GM12865 (cell line): ENCODE measurements at regions not wholly inside any gene's neighbourhood (a gene's known extent, or its start where the extent isn't known, plus 50 kb on each side); places are given as distances from the start of the nearest gene placed in this dataset.

ENCODE experiments used
- DNase-seq: peaks from one replicate; pipeline ENCODE4 v3.0.0; 2010; ENCODE audit warnings: low read depth
- H3K4me3 ChIP-seq: 2 replicates; pipeline ENCODE4 v1.5.1; 2011; ENCODE audit warnings: mild to moderate bottlenecking, low read depth, low read length, control low read depth
- TF ChIP-seq, protein P1 (sequence below): IDR thresholded peaks from 2 replicates; pipeline ENCODE4 v1.5.1; 2011; ENCODE audit warnings: low read length, control low read depth, low read depth, inconsistent platforms; ENCODE audit not compliant: insufficient read depth; ENCODE audit errors: missing control alignments

DNA sequence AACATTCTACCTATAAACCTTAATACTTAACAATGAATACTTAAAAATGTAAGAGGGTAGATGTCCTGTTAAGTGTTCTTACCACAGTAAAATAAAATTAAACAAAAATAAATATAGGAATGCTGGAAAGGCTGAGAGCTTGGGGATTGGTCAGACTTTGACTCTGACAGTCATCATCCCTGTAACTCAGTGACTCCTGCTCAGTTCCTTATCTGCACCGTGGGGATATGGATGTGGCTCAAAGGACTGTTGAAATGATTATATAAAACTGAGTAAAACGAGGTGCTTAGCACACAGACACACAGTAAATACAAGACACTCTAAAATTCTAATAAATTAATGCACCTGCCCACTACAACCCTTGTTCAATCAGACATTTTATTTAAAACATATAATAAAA, 338.6 kb downstream of the TMEM114 start:
- no peak for DNase-seq
- H3K4me3 ChIP-seq: no peak overlapping the region
- TF ChIP-seq, protein P1, sequence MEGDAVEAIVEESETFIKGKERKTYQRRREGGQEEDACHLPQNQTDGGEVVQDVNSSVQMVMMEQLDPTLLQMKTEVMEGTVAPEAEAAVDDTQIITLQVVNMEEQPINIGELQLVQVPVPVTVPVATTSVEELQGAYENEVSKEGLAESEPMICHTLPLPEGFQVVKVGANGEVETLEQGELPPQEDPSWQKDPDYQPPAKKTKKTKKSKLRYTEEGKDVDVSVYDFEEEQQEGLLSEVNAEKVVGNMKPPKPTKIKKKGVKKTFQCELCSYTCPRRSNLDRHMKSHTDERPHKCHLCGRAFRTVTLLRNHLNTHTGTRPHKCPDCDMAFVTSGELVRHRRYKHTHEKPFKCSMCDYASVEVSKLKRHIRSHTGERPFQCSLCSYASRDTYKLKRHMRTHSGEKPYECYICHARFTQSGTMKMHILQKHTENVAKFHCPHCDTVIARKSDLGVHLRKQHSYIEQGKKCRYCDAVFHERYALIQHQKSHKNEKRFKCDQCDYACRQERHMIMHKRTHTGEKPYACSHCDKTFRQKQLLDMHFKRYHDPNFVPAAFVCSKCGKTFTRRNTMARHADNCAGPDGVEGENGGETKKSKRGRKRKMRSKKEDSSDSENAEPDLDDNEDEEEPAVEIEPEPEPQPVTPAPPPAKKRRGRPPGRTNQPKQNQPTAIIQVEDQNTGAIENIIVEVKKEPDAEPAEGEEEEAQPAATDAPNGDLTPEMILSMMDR: no peak

- peak; percentile 1 for DNase-seq
- H3K4me3 ChIP-seq: no peak overlapping the region
- TF ChIP-seq, protein P1: no peak
Observed at GRCh38 chr16:8251298-8251697, 339.0 kb downstream of the TMEM114 start.

DNA sequence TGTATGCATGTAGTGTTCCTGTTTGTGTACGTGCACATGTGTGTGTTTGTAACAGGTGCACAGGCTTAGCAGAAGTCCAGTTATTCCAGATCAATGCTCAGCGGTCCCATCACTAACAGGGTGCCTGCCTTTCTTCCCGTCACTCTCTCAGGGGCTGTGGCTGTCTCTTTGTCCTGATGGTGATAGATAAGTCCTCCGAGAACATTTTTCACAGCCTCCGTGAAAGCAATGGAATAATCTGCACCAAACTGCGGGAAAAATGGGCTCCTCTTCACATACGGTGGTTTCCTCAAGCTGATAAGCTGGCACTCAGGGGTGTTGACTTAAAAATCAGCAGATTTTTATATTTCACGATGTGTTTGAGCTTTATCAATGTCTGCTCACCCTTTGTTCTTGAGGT, 342.3 kb downstream of the TMEM114 start:
- TF ChIP-seq, protein P1: no peak
- no peak overlapping the region for H3K4me3 ChIP-seq
- DNase-seq: no peak

DNA sequence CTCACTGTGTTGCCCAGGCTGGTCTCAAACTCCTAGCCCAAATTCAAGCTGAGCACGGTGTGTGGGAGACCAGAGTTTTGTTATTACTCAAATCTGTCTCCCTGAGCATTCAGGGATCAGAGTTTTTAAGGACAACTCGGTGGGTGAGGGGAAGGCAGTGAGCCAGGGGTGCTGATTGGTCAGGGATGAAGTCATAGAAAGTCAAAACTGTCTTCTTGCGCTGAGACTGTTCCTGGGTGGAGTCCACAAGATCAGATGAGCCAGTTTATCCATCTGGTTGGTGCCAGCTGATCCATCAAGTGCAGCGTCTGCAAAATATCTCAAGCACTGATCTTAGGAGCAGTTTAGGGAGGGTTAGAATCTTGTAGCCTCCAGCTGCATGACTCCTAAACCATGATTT, 346.3 kb downstream of the TMEM114 start:
- H3K4me3 ChIP-seq: no peak overlapping the region
- TF ChIP-seq, protein P1: no peak
- no peak for DNase-seq

DNA sequence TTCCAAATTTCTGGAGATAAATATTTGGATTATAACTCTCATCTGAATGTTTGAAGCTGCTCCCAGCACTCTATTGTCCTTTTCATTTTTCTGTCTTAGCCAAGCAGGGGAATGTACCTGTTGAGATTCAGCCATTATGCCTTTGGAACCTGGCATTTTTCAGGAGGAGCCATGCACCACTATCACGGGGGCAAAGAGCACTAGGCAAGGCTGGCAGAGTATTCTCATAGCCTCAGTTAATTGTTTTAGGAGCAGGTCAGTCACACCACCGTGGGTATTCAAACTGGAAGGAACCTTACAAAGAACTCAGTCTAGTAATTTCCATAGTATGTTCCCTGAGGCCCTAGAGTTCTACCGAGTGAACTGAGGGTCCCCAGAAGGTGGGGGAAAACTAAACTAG, 348.9 kb downstream of the TMEM114 start:
- TF ChIP-seq, protein P1: no peak
- no peak overlapping the region for H3K4me3 ChIP-seq
- no peak for DNase-seq

DNA sequence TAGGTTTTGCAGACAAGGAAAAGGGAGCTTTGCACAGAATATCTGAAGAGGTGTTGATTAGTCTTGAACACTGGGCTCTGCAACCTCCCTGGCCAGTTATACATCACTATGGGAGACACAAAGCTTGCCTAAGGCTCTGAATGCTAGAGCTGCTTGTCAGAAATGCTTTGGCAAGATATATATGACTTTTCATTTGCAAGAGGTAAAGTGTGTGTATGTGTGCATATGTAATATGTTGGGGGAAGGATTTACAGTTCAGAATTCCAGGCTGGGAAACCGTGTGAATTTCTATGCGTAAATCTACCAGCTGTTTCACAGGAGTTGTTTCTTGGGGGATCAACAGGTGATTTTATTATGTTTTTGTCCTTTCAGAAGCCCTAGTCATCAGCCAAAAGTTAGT, 350.9 kb downstream of the TMEM114 start:
- DNase-seq: no peak
- H3K4me3 ChIP-seq: no peak overlapping the region
- TF ChIP-seq, protein P1: no peak

- H3K4me3 ChIP-seq: no peak overlapping the region
- TF ChIP-seq, protein P1: no peak
- no peak for DNase-seq
Observed at GRCh38 chr16:8237452-8237851, 352.9 kb downstream of the TMEM114 start.
